EL (cell line): ENCODE measurements at regions not wholly inside any gene's neighbourhood (a gene's known extent, or its start where the extent isn't known, plus 50 kb on each side); places are given as distances from the start of the nearest gene placed in this dataset.
"Not testable (repeated sequence)": the region's sequence is repeated elsewhere in the genome, so short reads cannot be mapped to it uniquely, and the experiment has no call there.

Experiments used
- DNase-seq: peaks from one replicate; pipeline ENCODE4 v3.0.0-alpha.2; 2016

- no peak for DNase-seq
Measured at GRCh38 chr16:60484901-60485300, 1551.3 kb downstream of the CDH8 start.

- DNase-seq, result no peak
Measured at GRCh38 chr16:60481591-60481990, 1554.6 kb downstream of the CDH8 start.

GRCh38 chr16:60478810-60479209, 1557.4 kb downstream of the CDH8 start:
- DNase-seq, result no peak

- no peak for DNase-seq
Measured at GRCh38 chr16:60463986-60464385, 1572.3 kb downstream of the CDH8 start.

GRCh38 chr16:60459463-60459862, 1576.8 kb downstream of the CDH8 start:
- no peak for DNase-seq

- no peak for DNase-seq
Measured at GRCh38 chr16:60458255-60458654, 1578.0 kb downstream of the CDH8 start.

- no peak for DNase-seq
Measured at GRCh38 chr16:60452646-60453045, 1583.6 kb downstream of the CDH8 start.

GRCh38 chr16:60438894-60439293, 1597.3 kb downstream of the CDH8 start:
- no peak for DNase-seq

- no peak for DNase-seq
Measured at GRCh38 chr16:60432472-60432871, 1603.8 kb downstream of the CDH8 start.

- no peak for DNase-seq
Measured at GRCh38 chr16:60419859-60420258, 1616.4 kb downstream of the CDH8 start.

GRCh38 chr16:60414613-60415012, 1621.6 kb downstream of the CDH8 start:
- DNase-seq, result no peak

- no peak for DNase-seq
Measured at GRCh38 chr16:60413969-60414368, 1622.3 kb downstream of the CDH8 start.

GRCh38 chr16:60407606-60408005, 1628.6 kb downstream of the CDH8 start:
- no peak for DNase-seq

GRCh38 chr16:60407034-60407433, 1629.2 kb downstream of the CDH8 start:
- DNase-seq, result no peak

GRCh38 chr16:60405286-60405685, 1631.0 kb downstream of the CDH8 start:
- DNase-seq, result no peak

GRCh38 chr16:60404401-60404800, 1631.8 kb downstream of the CDH8 start:
- no peak for DNase-seq

GRCh38 chr16:60402941-60403340, 1633.3 kb downstream of the CDH8 start:
- not testable (repeated sequence) for DNase-seq

- DNase-seq, result no peak
Measured at GRCh38 chr16:60392380-60392779, 1643.9 kb downstream of the CDH8 start.

GRCh38 chr16:60371591-60371990, 1637.5 kb upstream of the GOT2 start:
- no peak for DNase-seq

- DNase-seq, result no peak
Measured at GRCh38 chr16:60367739-60368138, 1633.6 kb upstream of the GOT2 start.

- DNase-seq, result no peak
Measured at GRCh38 chr16:60363566-60363965, 1629.5 kb upstream of the GOT2 start.

GRCh38 chr16:60359866-60360265, 1625.8 kb upstream of the GOT2 start:
- DNase-seq, result not testable (repeated sequence)

GRCh38 chr16:60359412-60359811, 1625.3 kb upstream of the GOT2 start:
- not testable (repeated sequence) for DNase-seq

- not testable (repeated sequence) for DNase-seq
Measured at GRCh38 chr16:60357876-60358522, 1623.9 kb upstream of the GOT2 start.

- DNase-seq, result no peak
Measured at GRCh38 chr16:60346256-60346655, 1612.1 kb upstream of the GOT2 start.
